Astrocyte of the spinal cord (primary cell): ENCODE measurements at regions not wholly inside any gene's neighbourhood (a gene's known extent, or its start where the extent isn't known, plus 50 kb on each side); places are given as distances from the start of the nearest gene placed in this dataset.
"Not testable (repeated sequence)": the region's sequence is repeated elsewhere in the genome, so short reads cannot be mapped to it uniquely, and the experiment has no call there.

Experiments
- DNase-seq: peaks from one replicate; pipeline ENCODE4 v3.0.0; 2011; ENCODE audit warnings: low read depth, low spot score
- H3K4me3 ChIP-seq: 2 replicates; pipeline ENCODE4 v1.5.1; 2011; ENCODE audit warnings: low read depth, mild to moderate bottlenecking, low read length, moderate library complexity
- CTCF ChIP-seq: IDR thresholded peaks from 2 replicates; pipeline ENCODE4 v1.5.1; 2012; ENCODE audit warnings: low read depth, mild to moderate bottlenecking, low read length, inconsistent platforms
- in situ Hi-C: cut with HindIII; loops from 2 replicates; pipeline ENCODE4 v1.10.0; 2017; ENCODE audit warnings: low sequenced_read_pairs

- in situ Hi-C loops, result no loop called here
- no peak for DNase-seq
- no peak overlapping the region for H3K4me3 ChIP-seq
- TF ChIP-seq CTCF, result no peak
Measured at GRCh38 chr3:104018541-104018940, 1348.2 kb upstream of the ALCAM start.

DNA sequence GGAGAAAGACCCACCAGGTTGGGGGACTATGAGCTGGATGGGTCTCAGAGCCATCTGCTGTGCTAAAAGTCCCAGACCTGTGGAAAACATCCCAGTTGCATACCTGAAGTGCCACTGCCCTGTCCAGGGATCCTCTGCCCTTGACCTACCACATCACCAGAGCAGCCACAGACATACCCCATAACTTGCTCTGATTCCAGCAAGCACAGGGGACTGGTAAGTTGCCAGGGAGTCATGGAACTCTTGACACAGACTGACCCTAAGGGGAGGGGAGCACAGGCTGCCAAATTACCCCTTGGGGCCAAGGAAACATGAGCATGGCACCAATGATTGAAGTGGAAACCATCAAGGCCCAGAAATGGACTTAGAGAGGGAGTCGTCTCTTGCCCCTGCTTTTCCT lies 1335.1 kb upstream of the ALCAM start:
- DNase-seq, result no peak
- H3K4me3 ChIP-seq, result no peak overlapping the region
- in situ Hi-C loops, result no loop called here
- TF ChIP-seq CTCF, result no peak

DNA sequence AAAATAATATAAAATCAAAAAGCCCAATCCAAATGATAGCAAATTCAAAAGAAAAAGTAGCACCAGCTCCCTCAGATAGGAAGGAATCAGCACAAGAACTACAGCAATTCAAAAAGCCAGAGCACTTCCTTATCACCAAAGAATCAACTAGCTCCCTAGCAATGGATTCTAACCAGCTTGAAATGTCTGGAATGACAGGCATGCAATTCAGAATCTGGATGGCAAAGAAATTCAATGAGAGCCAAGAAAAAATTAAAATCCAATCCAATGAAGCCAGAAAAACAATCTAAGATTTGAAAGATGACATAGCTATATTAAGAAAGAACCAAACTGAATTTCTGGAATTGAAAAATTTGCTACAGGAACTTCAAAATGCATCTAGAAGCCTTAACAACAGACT lies 1334.4 kb upstream of the ALCAM start:
- no peak for TF ChIP-seq CTCF
- DNase-seq, result peak; percentile 18
- H3K4me3 ChIP-seq, result no peak overlapping the region
- in situ Hi-C loops, result no loop called here

GRCh38 chr3:104040896-104041295 lies 1325.8 kb upstream of the ALCAM start:
- no peak overlapping the region for H3K4me3 ChIP-seq
- no peak for TF ChIP-seq CTCF
- in situ Hi-C loops, result no loop called here
- peak; percentile 22 for DNase-seq

DNA sequence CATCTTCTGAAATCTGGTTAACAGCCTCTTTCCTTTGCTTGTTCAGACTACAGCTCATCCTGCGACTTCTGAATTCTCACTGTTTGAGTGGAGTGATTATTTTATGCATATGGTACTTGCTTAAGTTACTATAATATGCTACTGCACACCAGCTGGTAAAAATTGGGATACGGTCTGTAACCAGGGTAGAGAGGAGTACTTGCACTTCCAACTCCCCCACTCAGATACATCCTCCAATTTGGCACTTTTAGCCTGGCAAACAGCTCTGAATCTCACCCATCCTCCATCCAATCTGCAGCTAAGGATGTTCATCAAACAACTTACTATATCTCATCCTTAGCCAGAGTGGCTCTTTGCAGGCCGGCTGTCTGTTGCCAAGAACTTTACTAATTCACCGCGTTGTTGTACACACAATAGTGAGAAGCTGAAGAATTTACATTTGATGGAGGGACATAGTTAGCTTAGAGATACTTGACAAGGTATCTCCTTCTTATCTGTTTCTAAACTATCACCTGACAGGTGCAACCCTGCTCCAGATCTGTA lies 1323.6 kb upstream of the ALCAM start:
- H3K4me3 ChIP-seq, in situ Hi-C loops, DNase-seq: not testable (repeated sequence)

GRCh38 chr3:104044002-104044401 lies 1322.7 kb upstream of the ALCAM start:
- in situ Hi-C loops, result no loop called here
- no peak overlapping the region for H3K4me3 ChIP-seq
- TF ChIP-seq CTCF, result no peak
- DNase-seq, result peak; percentile 25

GRCh38 chr3:104066658-104067057 lies 1300.1 kb upstream of the ALCAM start:
- DNase-seq, result peak; percentile 26
- in situ Hi-C loops, result no loop called here
- H3K4me3 ChIP-seq, result no peak overlapping the region
- TF ChIP-seq CTCF, result no peak
